ENCODE measurements at regions not wholly inside any gene's neighbourhood (a gene's known extent, or its start where the extent isn't known, plus 50 kb on each side); places are given as distances from the start of the nearest gene placed in this dataset.

DNA sequence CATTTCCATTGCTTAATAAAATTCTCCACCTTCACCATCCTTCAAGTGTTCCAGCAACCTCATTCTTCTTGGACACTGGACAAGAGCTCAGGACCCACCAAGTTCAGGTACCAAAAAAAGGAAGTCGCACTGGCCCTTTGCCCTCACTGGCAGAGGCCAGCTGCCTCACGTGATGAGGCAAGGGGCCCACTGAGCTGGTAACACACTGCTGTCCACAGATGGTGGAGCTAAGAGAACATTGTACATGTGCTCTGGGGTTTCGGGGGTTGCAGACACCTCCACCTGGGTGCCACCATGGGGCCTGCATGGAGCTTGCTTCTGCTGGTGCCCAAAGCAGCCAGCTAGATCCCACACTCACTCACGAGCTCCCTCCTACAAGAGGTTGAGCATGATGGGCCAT, 71.3 kb downstream of the SCG2 start:
- Histone ChIP-seq H3K27ac (no peak overlapping the region), H3K4me3 (no peak overlapping the region)
- TF ChIP-seq CTCF (IDR thresholded peaks at IDR 0.05), result no peak
- DNase-seq (ENCODE audit: low spot score), result no peak

GRCh38 chr2:223532161-223532560, 70.0 kb downstream of the SCG2 start:
- TF ChIP-seq CTCF (IDR thresholded peaks at IDR 0.05), result no peak
- Histone ChIP-seq H3K4me3 (no peak overlapping the region), H3K27ac (no peak overlapping the region)
- DNase-seq (ENCODE audit: low spot score), result no peak

DNA sequence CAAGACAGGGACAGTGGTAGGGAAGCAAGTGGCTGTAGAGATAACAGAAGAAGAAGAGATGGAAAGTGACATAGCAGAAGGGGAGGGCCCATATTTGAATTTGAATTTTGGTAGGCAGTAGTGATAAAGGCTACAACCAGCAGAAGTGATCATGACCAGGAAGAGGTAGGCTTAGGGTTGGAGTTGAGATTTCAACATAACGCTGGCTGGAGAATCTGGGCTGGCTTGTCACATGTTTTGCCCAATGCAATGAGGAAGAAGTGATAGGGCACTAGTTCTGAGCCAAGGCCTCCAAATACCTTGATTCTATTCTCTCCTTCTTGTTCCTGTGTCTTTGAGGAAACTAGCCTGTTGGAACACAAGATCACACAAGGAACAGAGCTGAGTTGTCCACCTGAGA, 69.4 kb downstream of the SCG2 start:
- no peak for DNase-seq (ENCODE audit: low spot score)
- Histone ChIP-seq H3K4me3 (no peak overlapping the region), H3K27ac (no peak overlapping the region)
- no peak for TF ChIP-seq CTCF (IDR thresholded peaks at IDR 0.05)

GRCh38 chr2:223536546-223536945, 65.6 kb downstream of the SCG2 start:
- H3K27ac ChIP-seq, result no peak overlapping the region
- DNase-seq (ENCODE audit: low spot score), result no peak
- H3K4me3 ChIP-seq, result no peak overlapping the region
- TF ChIP-seq CTCF (IDR thresholded peaks at IDR 0.05), result no peak

DNA sequence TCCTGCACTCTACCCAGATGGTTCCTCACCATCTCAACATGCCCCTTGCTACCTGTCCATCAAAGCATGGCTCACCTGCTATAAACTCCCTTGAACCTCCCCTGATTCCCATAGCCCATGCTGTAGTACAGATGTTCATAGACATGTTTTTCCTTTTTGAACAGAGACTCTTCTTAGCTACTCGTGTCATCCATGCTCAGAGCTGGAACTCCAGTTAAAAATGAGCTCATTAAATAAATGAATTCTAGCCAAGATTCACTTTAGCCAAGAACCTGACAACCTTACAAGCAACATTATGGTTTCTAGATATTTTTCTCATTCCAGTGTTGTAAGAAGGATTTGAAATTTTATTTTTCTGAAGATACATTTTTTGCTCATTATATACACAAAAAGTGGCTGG, 65.0 kb downstream of the SCG2 start:
- Histone ChIP-seq H3K4me3 (no peak overlapping the region), H3K27ac (no peak overlapping the region)
- no peak for DNase-seq (ENCODE audit: low spot score)
- TF ChIP-seq CTCF (IDR thresholded peaks at IDR 0.05), result no peak

DNA sequence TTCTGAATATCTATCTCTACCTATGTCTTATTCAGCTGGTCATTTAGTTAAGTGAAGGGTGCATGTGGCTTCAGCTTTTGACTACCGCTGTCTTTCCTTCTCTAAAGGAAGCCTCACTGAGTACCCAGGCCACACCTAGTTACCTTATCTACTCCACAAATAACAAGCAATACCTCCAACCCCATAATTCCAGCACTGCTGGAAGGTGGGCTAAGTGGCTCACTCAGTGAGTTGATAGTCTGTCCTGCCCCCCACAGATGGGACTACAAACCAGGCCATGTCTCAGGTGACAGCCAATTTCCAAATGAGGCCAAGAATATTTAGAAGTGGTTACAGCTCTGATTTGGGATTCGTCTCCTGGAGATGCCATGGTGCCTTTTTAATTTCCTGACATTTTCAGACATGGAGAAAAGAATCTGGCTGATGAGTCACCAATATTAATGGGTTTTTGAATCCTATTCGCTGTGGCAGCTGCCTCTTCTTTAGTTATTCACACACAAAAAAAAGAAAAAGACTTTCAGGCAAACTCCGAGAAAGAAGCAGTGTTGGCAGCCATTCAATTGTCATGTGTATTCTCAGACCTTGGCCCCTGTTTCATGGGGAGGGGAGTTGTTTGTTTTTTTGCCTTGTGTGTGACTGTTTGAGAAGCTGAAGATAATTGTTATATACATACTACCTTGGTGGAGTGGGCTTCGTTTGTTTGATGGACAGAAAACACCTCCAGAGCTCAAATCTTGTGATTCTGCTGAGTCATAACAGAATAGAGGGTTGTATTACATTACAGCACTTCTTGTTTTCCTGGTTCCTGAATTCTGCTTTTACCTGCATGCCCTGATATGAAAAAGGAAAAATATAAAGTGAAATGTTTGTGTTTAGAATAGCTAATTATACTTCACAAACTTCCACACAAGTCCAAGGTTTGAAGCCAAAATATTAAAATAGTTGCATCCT, 64.2 kb downstream of the SCG2 start:
- no peak for TF ChIP-seq CTCF (IDR thresholded peaks at IDR 0.05)
- Histone ChIP-seq H3K27ac (no peak overlapping the region), H3K4me3 (no peak overlapping the region)
- DNase-seq (ENCODE audit: low spot score), result no peak

GRCh38 chr2:223538920-223539440, 63.2 kb downstream of the SCG2 start:
- no peak for DNase-seq (ENCODE audit: low spot score)
- H3K4me3 ChIP-seq, result no peak overlapping the region
- no peak for TF ChIP-seq CTCF (IDR thresholded peaks at IDR 0.05)
- H3K27ac ChIP-seq, result no peak overlapping the region
